ENCODE measurements at regions not wholly inside any gene's neighbourhood (a gene's known extent, or its start where the extent isn't known, plus 50 kb on each side); places are given as distances from the start of the nearest gene placed in this dataset.

DNA sequence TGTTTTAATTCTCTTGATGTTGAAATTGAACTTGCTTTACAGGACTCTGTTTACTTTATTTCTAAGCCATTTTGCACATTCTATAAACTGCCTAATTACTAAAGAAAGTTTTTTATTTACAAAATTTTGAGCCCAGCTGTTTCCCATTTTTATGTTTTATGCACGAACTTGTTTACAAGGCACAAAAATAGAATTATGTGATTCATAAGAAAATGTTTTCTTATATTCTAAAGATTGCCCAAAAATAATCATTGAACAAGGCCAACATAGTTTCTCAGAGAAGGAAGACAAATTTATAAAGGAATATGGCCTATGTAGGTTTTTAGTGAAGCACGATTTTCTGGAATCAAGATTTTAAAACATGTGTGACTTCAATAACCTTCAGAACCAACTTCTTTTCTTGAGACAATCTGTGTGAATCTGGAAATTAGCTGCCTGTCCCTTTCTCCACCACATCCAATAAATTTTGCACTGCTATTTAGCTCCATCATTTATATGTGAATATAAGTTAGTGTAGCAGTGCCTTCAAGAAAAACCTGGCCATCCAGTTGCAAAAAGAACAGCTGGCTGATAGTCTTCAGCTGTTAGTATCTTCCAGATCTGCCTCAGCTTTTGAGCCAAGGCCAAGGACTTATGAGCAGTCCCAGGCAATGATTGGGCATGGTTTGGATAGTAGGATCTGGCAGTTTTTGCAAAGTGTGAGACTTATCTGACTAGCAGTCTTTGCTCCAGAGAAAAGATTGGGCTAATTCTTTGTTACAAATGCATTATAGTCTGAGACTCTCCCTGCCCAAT lies 253.2 kb upstream of the COL3A1 start:
- no peak for DNase-seq (ENCODE audit: low read depth, low spot score)

DNA sequence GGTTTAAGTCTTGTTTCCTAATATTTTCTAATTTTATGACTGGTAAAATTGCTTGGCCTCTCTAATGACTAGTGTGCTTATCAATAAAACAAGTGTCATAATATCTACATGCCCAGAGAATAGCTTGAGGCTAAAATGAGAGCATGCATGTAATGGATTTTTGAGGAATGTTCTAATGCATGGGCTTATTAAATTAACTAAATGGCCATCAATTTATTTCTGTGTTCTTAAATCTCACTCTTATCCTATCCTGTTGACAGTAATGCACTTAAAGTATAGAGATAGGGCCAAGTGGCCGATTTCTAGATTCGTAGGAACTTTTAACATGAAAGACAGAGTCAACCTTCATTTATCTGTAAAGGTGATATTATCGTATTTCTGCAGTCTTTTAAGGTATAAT lies 252.4 kb upstream of the COL3A1 start:
- no peak for DNase-seq (ENCODE audit: low read depth, low spot score)

DNA sequence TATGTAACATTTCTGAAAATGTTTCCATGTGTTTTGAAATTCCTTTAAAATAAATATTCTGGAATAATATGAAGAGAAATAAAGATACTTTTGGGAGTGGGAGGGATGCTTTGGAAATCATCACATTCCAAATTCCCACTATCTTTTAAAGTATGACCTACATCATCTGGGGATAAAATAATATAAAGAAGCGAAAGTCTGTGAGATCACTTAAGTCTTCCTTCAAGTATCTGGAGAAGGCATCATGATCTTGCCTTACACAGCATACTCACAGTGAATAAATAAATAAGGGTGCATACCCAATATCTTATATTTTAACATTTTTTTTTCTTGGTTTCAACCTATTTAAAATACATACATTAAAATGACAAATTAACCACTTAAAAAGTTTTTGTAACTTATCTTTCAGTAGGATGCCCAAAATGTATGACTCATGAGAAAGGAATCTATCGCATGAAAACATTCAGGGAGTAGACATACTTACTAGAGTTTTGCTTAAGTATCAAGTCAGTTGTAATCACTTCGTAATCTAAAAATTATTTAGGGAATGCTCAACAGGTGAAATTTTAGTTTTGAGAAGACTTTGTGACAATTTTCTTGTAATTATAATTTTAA lies 248.3 kb upstream of the COL3A1 start:
- DNase-seq (ENCODE audit: low read depth, low spot score): no peak

DNA sequence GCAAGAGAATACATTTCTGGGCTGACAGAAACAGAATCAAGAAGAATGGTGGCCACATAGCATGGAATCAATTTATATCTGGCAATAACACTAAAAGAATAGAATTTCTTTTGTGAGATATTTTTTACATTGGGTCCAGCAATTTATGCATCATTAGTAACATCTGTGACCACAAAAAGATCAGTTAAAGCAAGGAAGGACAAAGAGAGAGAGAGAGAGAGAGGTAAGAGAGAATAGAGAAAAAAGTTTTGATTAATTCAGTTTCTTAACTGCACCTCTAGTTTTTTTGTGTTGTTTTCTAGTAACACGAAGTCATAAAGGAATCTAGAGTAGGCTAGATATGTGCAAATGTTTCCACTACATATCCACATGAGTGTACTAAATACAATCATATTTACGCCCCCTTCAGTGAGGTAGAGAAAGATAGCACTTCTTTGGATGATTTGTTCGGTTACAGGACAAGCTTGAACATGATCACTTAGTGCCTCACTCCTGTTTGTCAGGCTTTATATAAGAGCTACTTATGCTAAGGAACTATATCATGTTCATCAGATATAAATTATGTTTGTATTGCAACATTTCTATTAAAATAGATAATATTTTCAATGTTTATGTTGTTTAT lies 247.4 kb upstream of the COL3A1 start:
- no peak for DNase-seq (ENCODE audit: low read depth, low spot score)

DNA sequence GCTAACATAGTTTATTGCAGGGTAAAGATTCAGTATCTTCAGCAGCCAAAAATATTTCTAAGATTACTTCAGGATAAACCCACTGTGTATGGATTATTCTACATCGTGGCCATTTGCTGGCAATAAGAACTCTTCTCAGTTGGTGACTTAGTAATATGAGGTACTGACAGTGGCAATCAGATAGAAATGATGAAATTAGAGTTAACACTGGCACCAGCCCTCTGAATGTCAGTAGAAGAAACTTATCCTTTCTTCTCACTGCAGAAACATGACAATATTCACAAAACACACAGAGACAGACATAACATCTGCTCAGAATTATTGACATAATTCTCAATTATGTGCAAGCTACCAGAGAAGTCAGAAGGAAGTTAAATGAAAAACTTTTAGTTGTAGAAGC lies 246.3 kb upstream of the COL3A1 start:
- DNase-seq (ENCODE audit: low read depth, low spot score): no peak

DNA sequence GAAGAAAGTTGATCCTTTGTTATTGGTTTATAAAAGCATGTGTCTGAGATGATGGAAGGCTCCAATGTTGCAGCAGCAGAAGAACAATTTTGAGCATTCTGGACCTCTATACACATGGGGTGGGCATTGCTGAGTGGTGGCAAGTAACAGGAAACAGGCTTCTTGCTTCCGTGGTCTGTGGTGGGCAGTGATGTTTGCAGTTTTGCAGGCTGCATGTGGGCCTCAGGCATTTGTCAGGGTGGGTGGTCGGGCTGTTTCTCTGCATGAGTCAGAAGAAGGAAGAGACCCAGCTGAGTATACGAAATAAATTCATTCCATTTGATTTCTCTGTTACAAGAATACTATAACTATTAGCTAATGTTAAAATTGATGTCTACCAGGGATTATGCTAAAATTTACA lies 239.5 kb upstream of the COL3A1 start:
- DNase-seq (ENCODE audit: low read depth, low spot score): no peak

DNA sequence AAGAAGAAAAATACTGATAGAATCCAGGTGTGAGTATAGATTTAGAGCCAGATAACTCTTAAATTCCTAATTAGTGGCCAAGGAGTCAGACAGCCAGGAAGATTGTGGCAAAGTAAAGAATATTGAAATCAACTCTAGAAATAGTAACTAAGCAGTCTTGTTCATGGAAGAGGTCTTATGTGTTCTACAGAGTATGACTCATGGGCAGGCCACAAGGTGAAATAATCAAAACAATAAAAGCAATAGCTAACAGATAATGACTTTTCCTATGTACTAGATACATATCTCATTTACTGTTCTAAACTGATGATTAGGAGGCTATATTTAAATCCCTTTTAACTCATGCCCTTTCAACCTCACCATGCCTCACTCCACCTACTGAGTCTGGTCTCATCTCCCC lies 227.4 kb upstream of the COL3A1 start:
- DNase-seq (ENCODE audit: low read depth, low spot score): no peak

DNA sequence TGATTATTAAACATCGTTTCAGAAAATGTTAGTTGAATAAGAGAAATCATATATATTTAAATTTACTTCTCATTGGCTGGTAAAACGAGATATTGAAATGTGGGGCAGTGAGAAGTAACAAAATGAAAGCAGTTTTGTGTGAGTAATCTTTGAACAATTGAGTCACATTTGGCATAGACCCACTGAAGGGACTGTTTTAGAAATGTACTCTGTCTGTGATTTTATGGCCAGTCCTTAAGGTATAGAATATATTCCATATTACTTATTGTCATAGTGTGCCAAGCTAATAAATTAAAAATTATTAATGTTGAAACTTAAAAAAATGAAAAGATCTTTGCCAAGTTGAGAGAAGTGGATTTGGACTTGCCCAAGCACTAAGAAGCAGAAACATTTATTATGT lies 222.4 kb upstream of the COL3A1 start:
- DNase-seq (ENCODE audit: low read depth, low spot score): no peak

DNA sequence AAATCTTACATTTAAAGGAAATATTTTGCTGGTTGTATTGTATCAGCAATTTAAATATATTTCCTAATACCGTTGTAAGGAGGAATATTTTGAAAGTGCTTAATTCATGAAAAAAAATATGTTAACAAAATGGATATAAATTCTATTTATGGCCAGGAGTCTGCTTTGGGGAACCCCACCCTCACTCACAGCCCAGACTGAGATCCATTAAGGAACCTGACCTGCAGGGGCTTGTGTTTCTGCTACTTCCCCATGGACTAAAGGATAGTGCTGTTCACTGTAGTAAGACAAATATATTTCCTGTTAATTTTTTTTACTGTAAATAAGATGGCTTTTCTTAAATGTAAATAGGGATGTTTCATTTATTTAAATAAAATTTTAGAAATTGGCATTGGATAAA lies 221.9 kb upstream of the COL3A1 start:
- no peak for DNase-seq (ENCODE audit: low read depth, low spot score)

DNA sequence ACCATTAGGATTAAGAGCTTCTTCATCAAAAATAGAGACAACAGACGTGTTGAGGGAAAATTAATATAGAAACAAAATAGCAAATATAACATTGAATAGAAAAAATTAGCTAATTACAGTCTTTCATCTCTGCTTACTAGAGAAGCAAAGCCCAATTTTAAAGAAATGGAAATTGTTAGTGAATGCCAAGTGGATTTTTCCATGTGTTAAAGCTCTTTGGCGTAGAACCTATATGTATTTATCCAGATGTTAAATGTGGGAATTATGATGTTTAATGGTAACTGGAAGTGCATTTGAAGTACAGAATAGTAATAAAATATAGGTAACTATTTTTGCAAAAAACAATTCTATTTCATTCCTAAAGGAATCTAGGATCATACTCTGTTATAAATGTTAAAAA lies 212.0 kb upstream of the COL3A1 start:
- no peak for DNase-seq (ENCODE audit: low read depth, low spot score)

DNA sequence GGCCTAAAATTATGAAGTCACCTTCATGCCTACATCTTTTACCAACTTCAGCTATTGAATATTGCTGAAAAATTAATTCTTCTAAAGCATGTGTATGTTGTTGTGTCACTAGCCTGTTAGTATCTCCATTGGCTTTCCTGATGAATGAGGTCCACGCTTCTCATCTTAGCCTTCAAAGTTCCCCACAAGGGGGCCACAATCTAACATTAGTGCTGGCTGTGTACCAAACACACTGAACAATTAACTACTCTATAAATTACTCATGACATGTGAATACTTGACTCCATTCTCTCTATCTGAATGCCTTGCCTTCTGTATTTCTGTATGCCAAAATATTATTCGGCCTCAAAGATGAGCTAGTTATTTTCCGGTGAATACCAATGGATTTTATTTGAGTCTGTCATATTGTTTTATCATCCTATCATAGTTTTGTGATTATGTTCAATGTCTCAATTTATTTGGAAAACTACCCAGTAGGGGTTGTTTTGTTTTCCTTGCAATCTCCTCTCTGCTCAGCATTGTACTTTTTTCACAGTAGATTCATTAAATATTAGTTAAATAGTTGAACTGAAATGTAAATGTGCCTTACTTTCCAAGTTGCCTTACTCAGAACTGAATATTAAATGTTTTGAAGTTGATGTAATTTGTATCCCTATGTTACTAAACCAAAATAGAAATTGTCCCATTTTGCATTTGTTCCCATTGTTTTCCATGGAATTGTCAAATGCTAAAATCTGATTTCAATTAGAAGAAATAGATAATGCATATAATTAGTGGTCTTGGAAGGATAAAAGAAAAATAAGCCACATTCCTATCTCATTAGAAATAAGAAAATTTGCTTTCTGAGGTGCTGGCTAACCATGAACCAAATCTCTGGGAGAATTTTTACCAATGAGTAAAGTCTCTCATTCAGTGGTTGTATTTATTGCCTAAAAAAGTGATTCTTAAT lies 208.4 kb upstream of the COL3A1 start:
- no peak for DNase-seq (ENCODE audit: low read depth, low spot score)

DNA sequence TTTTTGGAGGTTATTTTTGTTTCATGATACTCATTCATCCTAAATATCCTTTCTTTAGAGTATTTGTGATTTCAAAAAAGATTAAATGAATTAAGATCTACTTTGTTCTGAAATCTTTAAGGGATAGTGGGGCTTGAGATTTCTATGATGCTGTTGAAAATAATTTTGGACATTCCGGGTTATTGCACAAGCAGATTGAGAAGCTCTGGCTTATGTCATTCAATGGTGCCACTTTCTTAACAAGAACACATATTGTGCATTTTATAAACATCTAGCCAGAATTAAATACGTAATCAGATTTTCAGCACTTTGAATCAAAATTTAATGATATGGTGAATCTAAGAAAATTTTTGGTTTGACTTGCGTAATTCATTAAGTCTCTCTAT lies 207.7 kb upstream of the COL3A1 start:
- DNase-seq (ENCODE audit: low read depth, low spot score): no peak

DNA sequence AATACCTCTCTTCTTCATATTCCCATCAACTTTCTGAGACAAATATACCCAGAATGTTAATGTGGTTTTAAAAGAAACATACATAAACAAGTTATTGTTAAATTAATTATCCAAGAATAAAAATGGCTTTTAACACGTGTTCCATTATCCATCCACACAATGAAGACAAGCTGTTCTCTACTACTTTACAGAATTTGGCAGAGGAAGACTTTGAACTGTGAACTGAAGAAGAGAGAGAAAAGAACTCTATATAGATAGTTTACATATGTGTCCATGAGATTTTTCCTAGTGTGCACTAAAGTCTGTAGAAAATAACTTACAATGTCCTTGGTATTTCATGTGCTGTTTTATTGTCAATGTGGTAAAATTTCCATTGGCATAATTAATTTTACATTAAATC lies 207.0 kb upstream of the COL3A1 start:
- no peak for DNase-seq (ENCODE audit: low read depth, low spot score)

DNA sequence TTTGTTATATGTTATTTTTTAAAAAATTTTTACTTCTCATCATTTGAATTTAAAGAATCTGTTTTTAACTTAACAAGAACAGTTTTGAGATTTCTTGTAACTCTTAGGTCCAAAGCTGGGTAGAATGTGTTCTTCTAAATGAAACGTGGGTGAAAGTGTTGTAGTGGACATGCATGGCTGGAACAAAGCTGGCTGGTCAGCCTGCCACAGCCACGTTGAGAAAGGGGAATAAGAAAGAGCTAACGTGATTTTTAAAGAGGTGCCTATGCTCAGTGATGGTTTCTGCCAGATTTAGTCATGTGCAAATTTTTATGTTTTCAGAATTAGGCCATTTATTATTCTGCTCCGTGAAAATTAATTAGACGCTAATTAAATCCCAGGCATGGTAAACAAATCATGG lies 203.9 kb upstream of the COL3A1 start:
- no peak for DNase-seq (ENCODE audit: low read depth, low spot score)

DNA sequence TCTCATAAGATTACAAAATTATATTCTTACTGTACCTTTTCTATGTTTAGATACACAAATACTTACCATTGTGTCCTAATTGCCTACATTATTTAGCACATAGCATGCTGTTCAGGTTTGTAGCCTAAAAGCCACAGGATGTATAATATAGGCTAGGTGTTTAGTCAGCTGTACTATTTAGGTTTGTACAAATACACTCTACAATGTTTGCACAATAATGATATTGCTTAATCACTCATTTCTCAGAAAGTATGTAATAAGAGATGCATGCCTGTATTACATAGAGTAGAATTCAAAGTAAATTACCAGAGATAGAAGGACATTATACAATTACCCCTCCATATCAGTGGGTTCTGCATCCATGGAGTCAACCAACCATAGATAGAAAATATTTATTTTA lies 201.1 kb upstream of the COL3A1 start:
- peak; percentile 36 for DNase-seq (ENCODE audit: low read depth, low spot score)

DNA sequence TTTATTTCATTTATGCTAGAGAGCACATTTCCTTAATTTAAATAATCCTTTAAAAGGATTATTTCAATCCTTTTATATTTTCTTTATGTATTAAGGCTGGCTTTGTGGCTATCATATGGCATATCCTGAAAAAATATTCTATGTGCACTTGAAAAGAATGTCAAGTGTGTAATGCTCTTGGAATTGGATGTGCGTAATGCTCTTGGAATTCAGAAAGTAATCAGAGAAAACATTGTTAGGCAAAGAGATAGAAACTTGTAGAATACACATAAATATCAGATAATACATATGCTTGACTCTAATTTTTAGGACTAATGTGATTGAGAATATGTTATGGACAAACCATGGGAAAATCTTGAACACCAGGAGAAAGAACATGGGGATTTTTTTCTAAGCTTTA lies 197.5 kb upstream of the COL3A1 start:
- DNase-seq (ENCODE audit: low read depth, low spot score): no peak

DNA sequence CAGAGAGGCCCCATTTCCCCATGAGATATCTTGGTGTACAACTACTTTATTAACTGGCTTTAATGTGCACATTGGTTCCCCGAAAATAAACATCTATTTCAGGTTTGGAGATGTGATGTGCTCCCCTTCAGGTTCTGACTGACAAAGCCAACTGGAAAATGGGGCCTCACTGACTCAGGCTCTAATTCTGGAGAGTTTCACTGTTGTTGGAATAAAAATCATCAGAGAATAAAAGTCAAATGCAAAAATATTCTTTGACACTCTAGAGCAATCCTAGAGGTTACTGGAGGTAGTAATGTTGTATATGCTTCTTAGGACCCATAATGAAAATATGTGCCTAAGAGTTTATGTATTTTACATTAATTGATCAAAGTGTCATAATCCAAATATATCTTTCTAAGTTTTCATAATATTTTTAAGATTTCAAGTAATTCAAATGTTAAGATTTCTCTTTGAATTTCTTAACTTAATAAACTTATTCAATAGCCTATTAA lies 189.9 kb upstream of the COL3A1 start:
- no peak for DNase-seq (ENCODE audit: low read depth, low spot score)

DNA sequence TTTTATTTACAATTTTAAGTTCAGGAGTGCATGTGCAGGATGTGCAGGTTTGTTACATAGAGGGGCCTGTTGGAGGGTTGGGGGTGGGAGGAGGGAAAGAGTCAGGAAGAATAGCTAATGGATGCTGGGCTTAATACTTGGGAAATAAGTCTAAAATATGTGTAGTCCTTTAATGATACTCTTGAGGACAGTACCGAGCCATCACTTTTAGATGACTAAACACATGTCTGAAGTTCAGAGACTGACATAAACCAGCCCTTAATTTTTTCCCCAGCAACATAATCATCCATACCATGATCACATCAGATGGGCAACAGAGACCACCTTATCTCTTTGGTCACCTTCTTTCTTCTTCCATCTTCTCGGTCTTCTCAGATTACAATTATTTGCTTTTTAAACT lies 189.1 kb upstream of the COL3A1 start:
- DNase-seq (ENCODE audit: low read depth, low spot score): no peak

DNA sequence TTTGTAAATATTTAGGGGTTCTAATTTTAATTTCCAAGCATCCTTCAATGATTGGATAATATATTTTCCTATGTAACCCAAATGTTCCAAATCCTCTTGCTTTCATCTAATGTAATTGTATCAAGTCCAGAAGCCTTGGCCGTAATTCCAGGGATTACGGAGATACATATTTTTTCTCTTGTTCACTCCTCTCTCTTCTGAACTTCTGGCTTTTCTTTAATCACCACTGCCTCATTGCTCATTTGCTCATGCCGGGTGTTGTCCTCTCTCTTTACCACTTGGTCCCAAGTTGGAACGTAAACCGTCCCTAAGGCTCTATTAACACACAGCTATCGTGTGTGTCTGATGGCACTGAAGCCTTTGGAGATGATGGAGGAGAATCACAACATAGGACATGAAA lies 188.7 kb upstream of the COL3A1 start:
- no peak for DNase-seq (ENCODE audit: low read depth, low spot score)

DNA sequence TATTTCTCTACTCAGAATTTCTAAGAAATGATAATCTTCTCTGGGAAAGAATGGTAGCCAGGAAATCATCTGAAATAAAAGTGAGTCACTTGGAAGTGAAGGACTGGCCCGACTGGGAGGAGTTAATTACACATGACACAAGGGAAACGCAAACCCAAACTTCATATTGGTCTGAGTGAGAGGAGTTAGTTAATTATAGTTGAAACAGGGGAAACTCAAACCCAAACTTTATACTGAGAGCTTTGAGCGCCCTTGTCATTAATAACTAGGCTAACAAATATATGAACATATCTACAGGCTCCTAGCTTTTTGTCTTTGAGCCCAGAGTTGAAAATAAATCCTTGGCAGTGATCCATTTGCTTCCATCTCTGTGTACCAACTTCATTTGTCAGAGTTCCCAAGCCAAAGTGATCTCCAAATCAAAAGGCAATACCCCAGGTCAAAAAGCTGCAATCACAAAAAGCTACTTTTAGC lies 187.8 kb upstream of the COL3A1 start:
- no peak for DNase-seq (ENCODE audit: low read depth, low spot score)

DNA sequence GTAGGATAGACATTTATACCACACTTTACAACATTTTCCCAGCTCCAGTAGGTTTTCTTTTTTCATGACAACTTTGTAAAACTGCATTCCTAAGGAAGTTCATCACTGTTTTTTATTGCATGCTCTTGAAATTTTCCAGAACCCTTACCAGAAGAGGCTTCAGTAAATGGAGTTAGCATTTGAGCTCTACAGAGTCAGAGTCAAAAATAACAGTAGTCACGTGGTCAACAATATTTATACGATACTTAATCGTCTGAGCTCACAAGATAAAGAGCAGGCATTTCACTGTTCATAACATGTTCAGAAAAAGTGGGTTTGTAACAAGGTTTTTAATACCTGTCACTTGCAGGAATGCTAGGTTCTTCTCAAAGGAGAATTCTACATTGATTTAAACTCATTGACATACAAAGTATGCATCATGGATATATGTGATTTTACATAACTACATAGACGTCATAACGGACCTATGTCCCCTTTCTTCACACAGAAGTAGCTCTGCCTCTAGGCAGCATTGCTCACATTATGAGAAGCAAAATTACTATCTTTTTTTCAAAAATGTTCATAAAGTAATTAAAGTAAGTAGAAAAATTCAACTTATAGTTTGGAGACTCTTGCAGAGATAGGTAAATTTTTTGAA lies 187.0 kb upstream of the COL3A1 start:
- DNase-seq (ENCODE audit: low read depth, low spot score): peak; percentile 55
